Neutrophil (primary cell): ENCODE measurements at regions not wholly inside any gene's neighbourhood (a gene's known extent, or its start where the extent isn't known, plus 50 kb on each side); places are given as distances from the start of the nearest gene placed in this dataset.

Source experiments
- H3K27ac ChIP-seq: fragments of 200-600 bp; sonication (generic); 2 replicates; pipeline ENCODE4 v1.5.1; 2016; ENCODE audit warnings: mild to moderate bottlenecking, moderate library complexity
- H3K27me3 ChIP-seq: fragments of 200-600 bp; sonication (generic); 2 replicates; pipeline ENCODE4 v1.6.0; 2016; ENCODE audit warnings: mild to moderate bottlenecking
- H3K36me3 ChIP-seq: fragments of 200-600 bp; sonication (generic); 2 replicates; pipeline ENCODE4 v1.5.1; 2017
- H3K4me1 ChIP-seq, 2 experiments: fragments of 200-600 bp in 1 of 2; sonication (generic) in 1 of 2; 1 replicate in 1 of 2; 2 replicates in 1 of 2; pipeline versions ENCODE4 v1.5.1 to v1.6.1; 2013 to 2016; ENCODE audit warnings: low read depth in 1 of 2, low read length in 1 of 2, mild to moderate bottlenecking in 1 of 2, moderate library complexity in 1 of 2; ENCODE audit not compliant: control insufficient read depth in 1 of 2, insufficient read depth in 1 of 2
- H3K4me3 ChIP-seq, 2 experiments: fragments of 200-600 bp in 1 of 2; sonication (generic) in 1 of 2; 1 replicate in 1 of 2; 2 replicates in 1 of 2; pipeline ENCODE4 v1.5.1; 2013 to 2016; ENCODE audit warnings: low read depth in 1 of 2, low read length in 1 of 2, mild to moderate bottlenecking in 1 of 2, moderate library complexity in 1 of 2
- H3K9me3 ChIP-seq: fragments of 200-600 bp; sonication (generic); 2 replicates; pipeline ENCODE4 v1.5.1; 2016
- CTCF ChIP-seq: fragments of 200-600 bp; sonication (generic); IDR thresholded peaks from 2 replicates; pipeline ENCODE4 v1.5.1; 2016; ENCODE audit warnings: antibody characterized with exemption

GRCh38 chr19:30711296-30711695 is 339.1 kb downstream of the ZNF536 start:
- no peak overlapping the region for H3K4me3 ChIP-seq
- no peak for TF ChIP-seq CTCF
- no peaks in the 10 kb centered on the region for H3K36me3 ChIP-seq
- H3K4me1 ChIP-seq: no peaks in the 10 kb centered on the region
- H3K27ac ChIP-seq: no peak overlapping the region
- no peaks in the 10 kb centered on the region for H3K9me3 ChIP-seq
- H3K27me3 ChIP-seq: peaks cover 31% of the 10 kb centered on the region

GRCh38 chr19:30710721-30711120 is 338.5 kb downstream of the ZNF536 start:
- no peaks in the 10 kb centered on the region for H3K4me1 ChIP-seq
- no peak overlapping the region for H3K4me3 ChIP-seq
- H3K27ac ChIP-seq: no peak overlapping the region
- H3K36me3 ChIP-seq: no peaks in the 10 kb centered on the region
- no peak for TF ChIP-seq CTCF
- H3K27me3 ChIP-seq: peaks cover 31% of the 10 kb centered on the region
- no peaks in the 10 kb centered on the region for H3K9me3 ChIP-seq

GRCh38 chr19:30708416-30709178 is 336.4 kb downstream of the ZNF536 start:
- no peaks in the 10 kb centered on the region for H3K4me1 ChIP-seq
- no peaks in the 10 kb centered on the region for H3K9me3 ChIP-seq
- peaks cover 31% of the 10 kb centered on the region for H3K27me3 ChIP-seq
- no peaks in the 10 kb centered on the region for H3K36me3 ChIP-seq
- no peak overlapping the region for H3K27ac ChIP-seq
- no peak overlapping the region for H3K4me3 ChIP-seq
- TF ChIP-seq CTCF: no peak

- H3K36me3 ChIP-seq: no peaks in the 10 kb centered on the region
- no peaks in the 10 kb centered on the region for H3K9me3 ChIP-seq
- H3K4me3 ChIP-seq: no peak overlapping the region
- no peaks in the 10 kb centered on the region for H3K4me1 ChIP-seq
- no peak for TF ChIP-seq CTCF
- H3K27me3 ChIP-seq: no peaks in the 10 kb centered on the region
- H3K27ac ChIP-seq: no peak overlapping the region
Measured at GRCh38 chr19:30704771-30705330, 332.7 kb downstream of the ZNF536 start.

- Histone ChIP-seq H3K4me3 (no peak overlapping the region), H3K27me3 (no peaks in the 10 kb centered on the region), H3K27ac (no peak overlapping the region), H3K9me3 (no peaks in the 10 kb centered on the region), H3K4me1 (no peaks in the 10 kb centered on the region), H3K36me3 (no peaks in the 10 kb centered on the region)
- no peak for TF ChIP-seq CTCF
Measured at GRCh38 chr19:30703645-30704044, 331.5 kb downstream of the ZNF536 start.
